GM12878 (cell line): ENCODE measurements at regions not wholly inside any gene's neighbourhood (a gene's known extent, or its start where the extent isn't known, plus 50 kb on each side); places are given as distances from the start of the nearest gene placed in this dataset.

Experiments
- ASH2L ChIP-seq: fragments of 300-600, 200-600 bp; sonication (generic); IDR thresholded peaks from 2 replicates; pipeline ENCODE4 v1.6.1; 2017; ENCODE audit warnings: low read depth, mild to moderate bottlenecking, borderline replicate concordance
- CBX3 ChIP-seq: fragments of 200-600 bp; sonication (generic); IDR thresholded peaks from 2 replicates; pipeline ENCODE4 v1.6.1; 2016; ENCODE audit warnings: low read depth, borderline replicate concordance
- CEBPB ChIP-seq, 2 experiments: fragments of 150-350 bp in 1 of 2; IDR thresholded peaks; 2 replicates each; pipeline ENCODE4 v1.6.1; 2012 to 2014; ENCODE audit warnings: low read depth in 2 of 2, low read length in 2 of 2, borderline replicate concordance in 1 of 2, inconsistent platforms in 1 of 2
- CTCF ChIP-seq, 3 experiments: IDR thresholded peaks in 2 of 3; conservative IDR thresholded peaks in 1 of 3; 2 replicates each; pipeline ENCODE4 v1.5.1; 2011; ENCODE audit warnings: low read depth in 3 of 3, low read length in 3 of 3, mild to moderate bottlenecking in 3 of 3, control low read depth in 2 of 3, moderate library complexity in 2 of 3, inconsistent platforms in 1 of 3, mixed read lengths in 1 of 3; ENCODE audit not compliant: control insufficient read depth in 2 of 3, insufficient read depth in 1 of 3; ENCODE audit errors: extremely low read depth in 1 of 3
- EZH2 ChIP-seq: IDR thresholded peaks from 2 replicates; pipeline ENCODE4 v1.6.1; 2012; ENCODE audit warnings: low read depth, mild to moderate bottlenecking, control low read depth, inconsistent platforms, low read length, borderline replicate concordance; ENCODE audit not compliant: control insufficient read depth
- MXI1 ChIP-seq: fragments of 150-350 bp; IDR thresholded peaks from 2 replicates; pipeline ENCODE4 v1.6.1; 2011; ENCODE audit warnings: low read depth, mild to moderate bottlenecking, inconsistent platforms, low read length, improper control_type of control experiment
- NBN ChIP-seq: fragments of 450-650 bp; IDR thresholded peaks from 2 replicates; pipeline ENCODE4 v1.6.1; 2016
- POLR2A ChIP-seq: IDR thresholded peaks from 2 replicates; pipeline ENCODE4 v1.6.1; 2011; ENCODE audit warnings: low read depth, mild to moderate bottlenecking, low read length
- POLR2AphosphoS5 ChIP-seq: IDR thresholded peaks from 2 replicates; pipeline ENCODE4 v1.6.1; 2011; ENCODE audit warnings: mild to moderate bottlenecking, low read length, inconsistent platforms
- RCOR1 ChIP-seq: conservative IDR thresholded peaks from 2 replicates; pipeline ENCODE4 v1.6.1; 2012; ENCODE audit warnings: low read depth, low read length, improper control_type of control experiment
- SIN3A ChIP-seq: IDR thresholded peaks from 2 replicates; pipeline ENCODE4 v1.6.1; 2012; ENCODE audit warnings: low read depth, low read length, improper control_type of control experiment
- TARDBP ChIP-seq: IDR thresholded peaks from 2 replicates; pipeline ENCODE4 v1.6.1; 2016; ENCODE audit warnings: borderline replicate concordance
- TF ChIP-seq, protein P1 (sequence below): IDR thresholded peaks from 2 replicates; pipeline ENCODE4 v1.6.1; 2012; ENCODE audit warnings: mild to moderate bottlenecking, low read depth, low read length

DNA sequence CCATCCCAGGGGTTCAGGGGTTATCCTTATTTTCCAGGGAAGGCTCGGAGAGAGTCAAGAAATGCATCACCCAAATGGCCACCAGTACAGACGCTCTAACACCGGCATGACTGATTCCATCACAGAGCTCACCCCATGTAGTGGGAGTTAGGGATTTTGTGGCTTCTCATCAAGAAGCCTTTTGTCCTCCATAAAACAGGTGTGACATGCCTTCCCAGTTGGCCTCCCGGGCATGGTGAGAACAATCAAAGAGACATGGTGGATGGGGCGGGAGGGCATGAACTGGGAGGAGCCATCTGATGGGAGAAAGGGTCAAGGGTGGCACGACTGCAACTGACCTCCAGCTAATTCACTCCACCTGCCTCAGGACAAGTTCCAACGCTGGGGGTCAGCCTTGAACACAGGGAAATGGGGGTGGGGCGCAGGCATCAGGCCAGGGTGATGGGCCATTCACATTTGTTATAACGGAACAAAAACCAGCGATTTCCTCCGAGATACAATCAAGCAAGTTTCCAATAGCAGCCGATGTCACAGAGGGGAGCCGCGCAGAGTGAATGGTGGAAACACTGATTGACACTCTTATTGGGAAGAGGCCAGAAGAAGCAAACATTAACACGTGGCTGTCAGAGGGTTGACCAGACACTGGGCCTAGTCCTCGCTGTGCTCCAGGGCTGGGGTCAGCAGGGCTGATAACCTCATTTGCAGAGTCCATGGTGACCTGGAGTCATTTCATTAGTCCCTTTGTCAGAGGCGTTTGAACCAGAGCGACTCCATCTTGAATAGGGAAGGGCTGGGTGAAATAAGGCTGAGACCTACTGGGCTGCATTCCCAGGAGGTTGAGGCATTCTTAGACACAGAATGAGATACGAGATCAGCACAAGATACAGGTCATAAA lies 80.5 kb upstream of the HPCAL1 start:
- TF ChIP-seq RCOR1 (no peak), CTCF (IDR thresholded peaks at IDR 0.05 in 2 of 3, conservative IDR thresholded peaks at IDR 0.05 in 1 of 3; ENCODE audit: control insufficient read depth in 2 of 3, extremely low read depth in 1 of 3, insufficient read depth in 1 of 3, low read depth in 3 of 3, low read length in 3 of 3) (no peak), POLR2A (no peak), CEBPB (IDR thresholded peaks at IDR 0.05; ENCODE audit: borderline replicate concordance in 1 of 2, low read depth in 2 of 2, low read length in 2 of 2) (no peak), POLR2AphosphoS5 (no peak), CBX3 (no peak), TARDBP (no peak), SIN3A (no peak), ASH2L (no peak), MXI1 (no peak), EZH2 (no peak), NBN (no peak)
- TF ChIP-seq, protein P1, sequence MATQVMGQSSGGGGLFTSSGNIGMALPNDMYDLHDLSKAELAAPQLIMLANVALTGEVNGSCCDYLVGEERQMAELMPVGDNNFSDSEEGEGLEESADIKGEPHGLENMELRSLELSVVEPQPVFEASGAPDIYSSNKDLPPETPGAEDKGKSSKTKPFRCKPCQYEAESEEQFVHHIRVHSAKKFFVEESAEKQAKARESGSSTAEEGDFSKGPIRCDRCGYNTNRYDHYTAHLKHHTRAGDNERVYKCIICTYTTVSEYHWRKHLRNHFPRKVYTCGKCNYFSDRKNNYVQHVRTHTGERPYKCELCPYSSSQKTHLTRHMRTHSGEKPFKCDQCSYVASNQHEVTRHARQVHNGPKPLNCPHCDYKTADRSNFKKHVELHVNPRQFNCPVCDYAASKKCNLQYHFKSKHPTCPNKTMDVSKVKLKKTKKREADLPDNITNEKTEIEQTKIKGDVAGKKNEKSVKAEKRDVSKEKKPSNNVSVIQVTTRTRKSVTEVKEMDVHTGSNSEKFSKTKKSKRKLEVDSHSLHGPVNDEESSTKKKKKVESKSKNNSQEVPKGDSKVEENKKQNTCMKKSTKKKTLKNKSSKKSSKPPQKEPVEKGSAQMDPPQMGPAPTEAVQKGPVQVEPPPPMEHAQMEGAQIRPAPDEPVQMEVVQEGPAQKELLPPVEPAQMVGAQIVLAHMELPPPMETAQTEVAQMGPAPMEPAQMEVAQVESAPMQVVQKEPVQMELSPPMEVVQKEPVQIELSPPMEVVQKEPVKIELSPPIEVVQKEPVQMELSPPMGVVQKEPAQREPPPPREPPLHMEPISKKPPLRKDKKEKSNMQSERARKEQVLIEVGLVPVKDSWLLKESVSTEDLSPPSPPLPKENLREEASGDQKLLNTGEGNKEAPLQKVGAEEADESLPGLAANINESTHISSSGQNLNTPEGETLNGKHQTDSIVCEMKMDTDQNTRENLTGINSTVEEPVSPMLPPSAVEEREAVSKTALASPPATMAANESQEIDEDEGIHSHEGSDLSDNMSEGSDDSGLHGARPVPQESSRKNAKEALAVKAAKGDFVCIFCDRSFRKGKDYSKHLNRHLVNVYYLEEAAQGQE = no peak
